GM21786 (cell line): ENCODE measurements at regions not wholly inside any gene's neighbourhood (a gene's known extent, or its start where the extent isn't known, plus 50 kb on each side); places are given as distances from the start of the nearest gene placed in this dataset.
"Not testable (repeated sequence)": the region's sequence is repeated elsewhere in the genome, so short reads cannot be mapped to it uniquely, and the experiment has no call there.

Experiments used
- ATAC-seq: cut with Tn5 transposase; IDR thresholded peaks from one replicate; pipeline ENCODE4 v1.9.1; 2021; ENCODE audit not compliant: unreplicated experiment

DNA sequence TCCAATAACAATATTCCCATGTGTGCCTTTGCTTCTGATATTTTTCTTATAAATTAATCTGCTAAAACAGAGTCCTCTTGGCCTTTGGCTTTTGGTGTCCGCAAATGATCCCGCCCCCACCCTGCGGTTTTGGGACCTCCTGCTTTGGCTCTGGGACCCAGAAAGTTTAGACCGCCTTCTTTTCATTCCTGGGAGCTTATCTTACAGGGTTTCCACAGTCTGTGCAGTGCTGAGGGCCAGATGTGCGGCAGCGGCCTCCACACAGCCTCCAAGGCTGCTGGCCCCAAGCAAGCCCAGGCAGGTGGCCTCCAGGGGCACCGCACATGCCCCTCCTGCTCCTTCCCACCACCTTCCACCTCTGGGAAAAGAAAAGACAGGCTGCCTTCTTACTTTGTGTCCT is 191.5 kb downstream of the ERCC6L2 start:
- ATAC-seq: no peak

DNA sequence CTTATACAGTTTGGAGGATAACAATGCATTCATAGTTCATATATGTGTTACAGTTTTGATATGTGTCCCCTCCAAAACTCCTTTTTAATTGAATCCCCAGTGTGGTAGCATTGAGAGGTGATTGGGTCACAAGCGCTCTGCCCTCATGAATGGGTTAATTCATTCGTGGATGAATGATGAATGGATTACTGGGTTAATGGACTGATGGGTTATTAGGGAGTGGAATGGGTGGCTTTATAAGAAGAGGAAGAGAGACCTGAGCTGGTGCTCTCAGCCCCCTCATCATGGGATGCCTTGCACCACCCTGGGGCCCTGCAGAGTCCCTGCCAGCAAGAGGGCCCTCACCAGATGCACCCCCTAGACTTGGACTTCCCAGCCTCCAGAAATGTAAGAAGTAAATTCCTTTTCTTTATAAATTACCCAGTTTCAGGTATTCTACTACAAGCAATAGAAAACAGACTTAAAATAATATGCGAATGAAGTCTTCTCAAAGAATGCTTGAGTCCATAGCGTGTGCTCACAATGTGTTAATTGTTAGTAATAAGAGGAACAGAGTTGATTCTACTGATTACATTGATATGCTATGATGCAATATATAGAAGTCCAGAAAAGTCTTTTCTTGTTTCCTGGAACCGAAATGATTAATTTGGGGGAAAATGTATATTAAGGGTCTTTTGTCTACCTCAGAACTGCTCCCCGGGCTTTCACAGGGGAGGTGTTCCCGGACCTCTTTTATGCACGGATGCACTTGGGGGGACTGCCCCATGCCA is 190.2 kb downstream of the ERCC6L2 start:
- no peak for ATAC-seq

DNA sequence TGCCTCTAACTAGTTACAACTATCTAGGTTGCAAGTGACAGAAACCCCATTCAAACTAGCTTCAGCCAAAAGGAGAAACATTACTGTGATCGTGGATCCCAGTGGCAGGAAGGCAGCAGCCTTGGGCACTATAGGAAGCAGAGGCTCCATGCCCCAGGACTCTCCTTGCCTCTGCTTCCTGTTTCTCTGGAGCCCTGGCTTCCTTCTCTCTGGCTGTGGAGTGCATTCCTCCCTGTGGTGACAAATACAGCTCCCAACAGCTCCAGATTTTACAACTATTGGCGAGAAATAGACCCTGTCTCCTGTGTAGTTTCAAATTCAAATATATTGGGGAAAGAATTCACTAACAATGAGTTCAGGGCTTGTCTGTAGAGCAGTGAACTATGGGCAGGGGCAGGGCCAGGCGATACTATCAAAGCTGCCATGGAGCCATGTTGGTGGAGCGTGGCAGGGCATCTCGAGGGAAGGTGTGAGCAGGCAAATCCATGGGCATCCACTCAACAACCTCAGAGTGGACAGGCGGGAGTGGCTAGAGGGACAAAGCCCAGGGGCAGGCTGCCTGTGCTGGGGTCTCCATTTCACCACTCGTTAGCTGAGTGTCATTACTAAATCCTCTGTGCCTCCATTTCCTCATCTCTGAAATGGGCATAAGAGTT is 189.5 kb downstream of the ERCC6L2 start:
- no peak for ATAC-seq

GRCh38 chr9:96062854-96063253 is 187.4 kb downstream of the ERCC6L2 start:
- ATAC-seq: no peak

DNA sequence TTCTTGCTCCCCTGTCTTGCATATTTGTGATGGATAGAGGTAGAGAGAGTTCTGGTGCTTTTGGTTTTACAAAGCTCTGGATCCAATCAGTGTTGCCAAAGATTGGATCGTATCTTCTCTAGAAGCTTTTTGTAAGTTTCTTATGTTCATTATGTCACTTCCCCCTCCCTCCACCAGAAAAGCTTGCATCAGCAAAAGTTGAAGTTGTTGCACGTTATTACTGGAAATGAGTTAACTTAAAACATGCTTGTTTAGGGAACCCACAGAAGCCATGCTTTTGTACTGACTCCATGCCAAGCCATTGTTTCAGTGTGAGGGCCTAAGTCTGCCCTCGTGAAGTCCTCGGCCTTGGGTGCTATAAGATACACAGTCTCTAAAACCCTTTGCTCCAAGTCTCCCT is 186.5 kb downstream of the ERCC6L2 start:
- ATAC-seq: no peak

GRCh38 chr9:96061293-96061987 is 185.9 kb downstream of the ERCC6L2 start:
- ATAC-seq: no peak

- ATAC-seq: no peak
These were observed 182.7 kb downstream of the ERCC6L2 start for GRCh38 chr9:96058218-96058617.

GRCh38 chr9:96057155-96057554 is 181.7 kb downstream of the ERCC6L2 start:
- ATAC-seq: no peak

DNA sequence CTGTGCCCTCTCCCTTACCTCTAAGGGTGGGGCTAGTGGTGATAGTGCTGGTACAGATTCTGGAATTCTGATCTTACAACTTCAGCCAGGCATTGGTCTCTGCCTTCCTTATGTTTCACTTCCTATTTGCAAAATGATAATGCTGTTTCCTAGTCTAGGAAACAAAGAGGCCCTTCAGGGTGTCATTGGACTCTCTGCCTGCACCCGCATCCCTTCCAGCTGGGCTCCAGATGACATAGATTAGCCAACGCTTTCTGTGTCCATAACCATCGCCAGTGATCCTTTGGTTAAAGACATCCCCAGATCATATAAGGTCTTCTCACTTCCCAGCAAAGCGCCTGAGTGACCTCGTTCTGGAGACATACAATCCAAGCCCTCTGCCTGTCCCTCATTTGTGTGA is 180.7 kb downstream of the ERCC6L2 start:
- ATAC-seq: no peak

GRCh38 chr9:96054248-96054647 is 178.8 kb downstream of the ERCC6L2 start:
- not testable (repeated sequence) for ATAC-seq

- ATAC-seq: no peak
These were observed 177.2 kb downstream of the ERCC6L2 start for GRCh38 chr9:96052686-96053085.

GRCh38 chr9:96051423-96051822 is 175.9 kb downstream of the ERCC6L2 start:
- ATAC-seq: no peak

GRCh38 chr9:96050861-96051155 is 175.3 kb downstream of the ERCC6L2 start:
- ATAC-seq: no peak

GRCh38 chr9:96050048-96050860 is 174.8 kb downstream of the ERCC6L2 start:
- no peak for ATAC-seq

GRCh38 chr9:96048956-96049831 is 173.7 kb downstream of the ERCC6L2 start:
- no peak for ATAC-seq

- no peak for ATAC-seq
These were observed 172.8 kb downstream of the ERCC6L2 start for GRCh38 chr9:96048104-96048955.

DNA sequence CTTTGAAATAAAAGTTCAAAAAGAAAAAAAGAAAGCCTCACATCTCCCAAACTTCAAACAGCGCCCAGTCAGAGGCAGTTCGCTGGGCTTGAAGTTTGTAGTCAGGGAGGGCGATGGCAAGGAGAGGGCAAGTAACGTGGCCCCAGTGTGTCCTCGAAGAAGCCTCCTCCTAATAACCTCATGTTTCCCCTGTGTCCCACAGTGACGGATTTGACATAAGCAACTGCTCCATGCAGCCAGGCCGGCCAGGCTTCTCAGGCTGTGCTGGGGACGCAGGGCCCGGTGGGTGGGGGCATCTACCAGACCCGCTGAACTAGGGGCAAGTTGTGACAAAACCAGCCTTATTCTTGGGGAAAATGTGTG is 172.2 kb downstream of the ERCC6L2 start:
- no peak for ATAC-seq

DNA sequence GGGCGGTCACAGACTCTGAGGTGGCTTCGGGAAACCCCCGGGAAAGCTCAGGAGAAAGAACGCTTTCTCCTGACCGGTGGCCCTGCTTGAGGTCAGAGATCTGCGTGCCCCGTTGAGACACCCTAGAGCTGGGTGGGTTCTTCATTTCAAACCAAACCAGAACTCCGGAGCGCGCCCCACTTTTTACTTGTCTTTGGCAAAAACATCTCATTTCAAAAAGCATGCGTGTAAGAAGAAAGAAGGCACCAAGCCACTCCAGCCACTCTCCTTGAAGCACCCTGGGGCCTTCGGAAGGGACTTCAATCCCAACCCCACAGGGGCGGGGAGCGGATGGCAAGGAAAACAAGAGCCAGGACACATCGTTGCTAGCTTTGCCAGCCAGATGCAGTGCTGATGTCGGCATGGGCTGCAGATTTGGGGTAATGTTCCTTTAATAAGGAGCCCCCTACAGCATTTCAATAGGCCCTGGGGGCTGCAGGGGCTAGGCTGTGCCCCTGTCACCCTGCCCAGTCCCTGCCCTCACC is 171.7 kb downstream of the ERCC6L2 start:
- no peak for ATAC-seq

DNA sequence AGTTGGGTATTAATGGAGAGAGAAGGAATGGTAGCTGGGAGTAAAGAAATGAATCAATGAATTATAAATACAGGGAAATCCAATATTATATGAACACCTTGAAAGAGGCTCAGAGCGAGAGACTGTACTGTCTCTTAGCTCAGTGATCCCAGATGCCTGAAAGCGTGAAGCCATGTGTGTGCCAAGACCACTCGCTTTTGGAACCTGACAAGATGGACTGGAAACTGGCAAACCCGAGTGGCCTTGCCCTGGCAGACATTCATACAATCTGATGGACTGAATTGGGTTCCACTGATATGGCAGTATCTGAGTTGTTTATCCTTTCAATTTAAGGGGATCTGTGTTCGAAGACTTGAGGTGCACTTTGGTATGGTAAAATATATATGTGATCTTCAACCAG is 170.3 kb downstream of the ERCC6L2 start:
- no peak for ATAC-seq
